SKM-1 (cell line): ENCODE measurements at regions not wholly inside any gene's neighbourhood (a gene's known extent, or its start where the extent isn't known, plus 50 kb on each side); places are given as distances from the start of the nearest gene placed in this dataset.
"Not testable (repeated sequence)": the region's sequence is repeated elsewhere in the genome, so short reads cannot be mapped to it uniquely, and the experiment has no call there.

Experiments used
- DNase-seq: peaks from one replicate; lab custom pipeline; 2025; ENCODE audit not compliant: unreplicated experiment; lab: John Stamatoyannopoulos, UW

- no peak for DNase-seq
Observed at GRCh38 chr6:50899306-50899870, 80.7 kb downstream of the TFAP2B start.

- DNase-seq: no peak
Observed at GRCh38 chr6:50902260-50902659, 83.6 kb downstream of the TFAP2B start.

- no peak for DNase-seq
Observed at GRCh38 chr6:50905297-50905696, 86.6 kb downstream of the TFAP2B start.

GRCh38 chr6:50907565-50907964 lies 88.9 kb downstream of the TFAP2B start:
- DNase-seq: no peak

- no peak for DNase-seq
Observed at GRCh38 chr6:50913105-50913770, 94.6 kb downstream of the TFAP2B start.

GRCh38 chr6:50921378-50921777 lies 102.7 kb downstream of the TFAP2B start:
- not testable (repeated sequence) for DNase-seq

GRCh38 chr6:50921968-50922367 lies 103.3 kb downstream of the TFAP2B start:
- no peak for DNase-seq

GRCh38 chr6:50922579-50923525 lies 104.2 kb downstream of the TFAP2B start:
- no peak for DNase-seq

GRCh38 chr6:50924758-50925157 lies 106.1 kb downstream of the TFAP2B start:
- no peak for DNase-seq

GRCh38 chr6:50925548-50925947 lies 106.9 kb downstream of the TFAP2B start:
- no peak for DNase-seq

- DNase-seq: no peak
Observed at GRCh38 chr6:50925981-50926380, 107.3 kb downstream of the TFAP2B start.

- no peak for DNase-seq
Observed at GRCh38 chr6:50927800-50928199, 109.1 kb downstream of the TFAP2B start.

- DNase-seq: no peak
Observed at GRCh38 chr6:50929323-50929722, 110.7 kb downstream of the TFAP2B start.

- DNase-seq: no peak
Observed at GRCh38 chr6:50935442-50935841, 116.8 kb downstream of the TFAP2B start.

- no peak for DNase-seq
Observed at GRCh38 chr6:50936277-50936681, 117.6 kb downstream of the TFAP2B start.

- no peak for DNase-seq
Observed at GRCh38 chr6:50939931-50940330, 121.3 kb downstream of the TFAP2B start.

GRCh38 chr6:50945789-50946188 lies 127.1 kb downstream of the TFAP2B start:
- no peak for DNase-seq

- DNase-seq: no peak
Observed at GRCh38 chr6:50952092-50952907, 133.6 kb downstream of the TFAP2B start.

- DNase-seq: no peak
Observed at GRCh38 chr6:50956014-50956413, 137.3 kb downstream of the TFAP2B start.

- no peak for DNase-seq
Observed at GRCh38 chr6:50958148-50958697, 139.6 kb downstream of the TFAP2B start.
